ENCODE measurements at regions not wholly inside any gene's neighbourhood (a gene's known extent, or its start where the extent isn't known, plus 50 kb on each side); places are given as distances from the start of the nearest gene placed in this dataset.
A peak's percentile ranks its signal among the peaks of the same experiment; 100 is the strongest.

DNA sequence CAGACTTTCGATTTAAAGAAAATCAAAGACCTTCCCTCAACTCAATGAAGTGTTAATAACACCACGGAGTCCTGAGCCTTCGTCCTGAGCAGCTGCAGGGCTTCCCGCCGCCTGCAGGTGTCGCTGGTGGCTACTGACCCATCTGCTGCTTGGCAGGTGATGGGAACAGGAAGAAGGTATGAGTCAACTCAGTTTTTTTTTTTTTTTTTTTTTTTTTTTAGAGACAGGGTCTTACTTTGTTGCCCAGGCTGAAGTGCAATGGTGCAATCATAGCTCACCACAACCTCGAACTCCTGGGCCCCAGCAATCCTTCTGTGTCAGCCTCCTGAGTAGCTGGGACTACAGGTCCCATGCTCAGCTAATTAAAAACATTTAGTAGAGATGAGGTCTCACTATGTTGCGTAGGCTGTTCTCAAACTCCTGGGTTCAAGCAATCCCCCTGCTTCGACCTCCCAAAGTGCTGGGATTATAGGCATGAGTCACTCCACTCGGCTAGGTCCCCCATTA lies 185.7 kb upstream of the IL12B start (continued):
- TF ChIP-seq ZFP36 (IDR thresholded peaks at IDR 0.05; ENCODE audit: low read depth, low read length, partially characterized antibody) (no peak), THRAP3 (IDR thresholded peaks at IDR 0.05; ENCODE audit: borderline replicate concordance) (no peak), JUND (IDR thresholded peaks at IDR 0.05; ENCODE audit: borderline replicate concordance, low read depth, low read length) (peak; percentile 84), JUND (tag; IDR thresholded peaks at IDR 0.05; ENCODE audit: borderline replicate concordance, low read depth, low read length) (peak; percentile 55; the same call in 1 of the 3 replicates), HMG20A (CRISPR knock-in tag; conservative IDR thresholded peaks at IDR 0.05) (no peak), ATF1 (CRISPR knock-in tag; IDR thresholded peaks at IDR 0.05) (no peak), ATF1 (tag; IDR thresholded peaks at IDR 0.05) (no peak), MYBL2 (IDR thresholded peaks at IDR 0.05; ENCODE audit: low read depth) (no peak), MYBL2 (CRISPR knock-in tag; IDR thresholded peaks at IDR 0.05; ENCODE audit: borderline replicate concordance) (no peak), SMAD3 (CRISPR knock-in tag; conservative IDR thresholded peaks at IDR 0.05) (no peak), ZNF263 (CRISPR knock-in tag; IDR thresholded peaks at IDR 0.05; ENCODE audit: borderline replicate concordance) (no peak), TARDBP (IDR thresholded peaks at IDR 0.05) (no peak), NFE2L1 (tag; IDR thresholded peaks at IDR 0.05; ENCODE audit: borderline replicate concordance, low read depth) (no peak), EP300 (IDR thresholded peaks at IDR 0.05; ENCODE audit: low read length) (0 out of 2 replicates have a peak, but pooled peaks have one; percentile 5)
- TF ChIP-seq, protein P1, sequence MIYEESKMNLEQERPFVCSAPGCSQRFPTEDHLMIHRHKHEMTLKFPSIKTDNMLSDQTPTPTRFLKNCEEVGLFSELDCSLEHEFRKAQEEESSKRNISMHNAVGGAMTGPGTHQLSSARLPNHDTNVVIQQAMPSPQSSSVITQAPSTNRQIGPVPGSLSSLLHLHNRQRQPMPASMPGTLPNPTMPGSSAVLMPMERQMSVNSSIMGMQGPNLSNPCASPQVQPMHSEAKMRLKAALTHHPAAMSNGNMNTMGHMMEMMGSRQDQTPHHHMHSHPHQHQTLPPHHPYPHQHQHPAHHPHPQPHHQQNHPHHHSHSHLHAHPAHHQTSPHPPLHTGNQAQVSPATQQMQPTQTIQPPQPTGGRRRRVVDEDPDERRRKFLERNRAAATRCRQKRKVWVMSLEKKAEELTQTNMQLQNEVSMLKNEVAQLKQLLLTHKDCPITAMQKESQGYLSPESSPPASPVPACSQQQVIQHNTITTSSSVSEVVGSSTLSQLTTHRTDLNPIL (CRISPR knock-in tag; IDR thresholded peaks at IDR 0.05) = no peak
- TF ChIP-seq, protein P2, sequence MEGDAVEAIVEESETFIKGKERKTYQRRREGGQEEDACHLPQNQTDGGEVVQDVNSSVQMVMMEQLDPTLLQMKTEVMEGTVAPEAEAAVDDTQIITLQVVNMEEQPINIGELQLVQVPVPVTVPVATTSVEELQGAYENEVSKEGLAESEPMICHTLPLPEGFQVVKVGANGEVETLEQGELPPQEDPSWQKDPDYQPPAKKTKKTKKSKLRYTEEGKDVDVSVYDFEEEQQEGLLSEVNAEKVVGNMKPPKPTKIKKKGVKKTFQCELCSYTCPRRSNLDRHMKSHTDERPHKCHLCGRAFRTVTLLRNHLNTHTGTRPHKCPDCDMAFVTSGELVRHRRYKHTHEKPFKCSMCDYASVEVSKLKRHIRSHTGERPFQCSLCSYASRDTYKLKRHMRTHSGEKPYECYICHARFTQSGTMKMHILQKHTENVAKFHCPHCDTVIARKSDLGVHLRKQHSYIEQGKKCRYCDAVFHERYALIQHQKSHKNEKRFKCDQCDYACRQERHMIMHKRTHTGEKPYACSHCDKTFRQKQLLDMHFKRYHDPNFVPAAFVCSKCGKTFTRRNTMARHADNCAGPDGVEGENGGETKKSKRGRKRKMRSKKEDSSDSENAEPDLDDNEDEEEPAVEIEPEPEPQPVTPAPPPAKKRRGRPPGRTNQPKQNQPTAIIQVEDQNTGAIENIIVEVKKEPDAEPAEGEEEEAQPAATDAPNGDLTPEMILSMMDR (IDR thresholded peaks at IDR 0.05 in 2 of 3, conservative IDR thresholded peaks at IDR 0.05 in 1 of 3; ENCODE audit: insufficient read depth in 2 of 3, low read depth in 1 of 3, low read length in 3 of 3) = peak; percentile 76 to 88 (median 84)
- TF ChIP-seq, protein P3, sequence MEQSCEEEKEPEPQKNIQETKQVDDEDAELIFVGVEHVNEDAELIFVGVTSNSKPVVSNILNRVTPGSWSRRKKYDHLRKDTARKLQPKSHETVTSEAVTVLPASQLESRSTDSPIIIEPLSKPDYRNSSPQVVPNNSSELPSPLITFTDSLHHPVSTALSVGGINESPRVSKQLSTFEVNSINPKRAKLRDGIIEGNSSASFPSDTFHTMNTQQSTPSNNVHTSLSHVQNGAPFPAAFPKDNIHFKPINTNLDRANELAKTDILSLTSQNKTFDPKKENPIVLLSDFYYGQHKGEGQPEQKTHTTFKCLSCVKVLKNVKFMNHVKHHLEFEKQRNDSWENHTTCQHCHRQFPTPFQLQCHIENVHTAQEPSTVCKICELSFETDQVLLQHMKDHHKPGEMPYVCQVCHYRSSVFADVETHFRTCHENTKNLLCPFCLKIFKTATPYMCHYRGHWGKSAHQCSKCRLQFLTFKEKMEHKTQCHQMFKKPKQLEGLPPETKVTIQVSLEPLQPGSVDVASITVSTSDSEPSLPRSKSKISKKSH (CRISPR knock-in tag; IDR thresholded peaks at IDR 0.05) = no peak
- TF ChIP-seq, protein P4, sequence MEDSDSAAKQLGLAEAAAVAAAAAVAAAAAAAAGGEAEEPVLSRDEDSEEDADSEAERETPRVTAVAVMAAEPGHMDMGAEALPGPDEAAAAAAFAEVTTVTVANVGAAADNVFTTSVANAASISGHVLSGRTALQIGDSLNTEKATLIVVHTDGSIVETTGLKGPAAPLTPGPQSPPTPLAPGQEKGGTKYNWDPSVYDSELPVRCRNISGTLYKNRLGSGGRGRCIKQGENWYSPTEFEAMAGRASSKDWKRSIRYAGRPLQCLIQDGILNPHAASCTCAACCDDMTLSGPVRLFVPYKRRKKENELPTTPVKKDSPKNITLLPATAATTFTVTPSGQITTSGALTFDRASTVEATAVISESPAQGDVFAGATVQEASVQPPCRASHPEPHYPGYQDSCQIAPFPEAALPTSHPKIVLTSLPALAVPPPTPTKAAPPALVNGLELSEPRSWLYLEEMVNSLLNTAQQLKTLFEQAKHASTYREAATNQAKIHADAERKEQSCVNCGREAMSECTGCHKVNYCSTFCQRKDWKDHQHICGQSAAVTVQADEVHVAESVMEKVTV (CRISPR knock-in tag; IDR thresholded peaks at IDR 0.05) = peak; percentile 75; the same call in 1 of the 2 replicates
- TF ChIP-seq, protein P5, sequence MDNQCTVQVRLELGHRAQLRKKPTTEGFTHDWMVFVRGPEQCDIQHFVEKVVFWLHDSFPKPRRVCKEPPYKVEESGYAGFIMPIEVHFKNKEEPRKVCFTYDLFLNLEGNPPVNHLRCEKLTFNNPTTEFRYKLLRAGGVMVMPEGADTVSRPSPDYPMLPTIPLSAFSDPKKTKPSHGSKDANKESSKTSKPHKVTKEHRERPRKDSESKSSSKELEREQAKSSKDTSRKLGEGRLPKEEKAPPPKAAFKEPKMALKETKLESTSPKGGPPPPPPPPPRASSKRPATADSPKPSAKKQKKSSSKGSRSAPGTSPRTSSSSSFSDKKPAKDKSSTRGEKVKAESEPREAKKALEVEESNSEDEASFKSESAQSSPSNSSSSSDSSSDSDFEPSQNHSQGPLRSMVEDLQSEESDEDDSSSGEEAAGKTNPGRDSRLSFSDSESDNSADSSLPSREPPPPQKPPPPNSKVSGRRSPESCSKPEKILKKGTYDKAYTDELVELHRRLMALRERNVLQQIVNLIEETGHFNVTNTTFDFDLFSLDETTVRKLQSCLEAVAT (IDR thresholded peaks at IDR 0.05) = no peak
